Muscle layer of colon (tissue), 2 donors: ENCODE measurements at regions not wholly inside any gene's neighbourhood (a gene's known extent, or its start where the extent isn't known, plus 50 kb on each side); places are given as distances from the start of the nearest gene placed in this dataset.
"Not testable (repeated sequence)": the region's sequence is repeated elsewhere in the genome, so short reads cannot be mapped to it uniquely, and the experiment has no call there.

Source experiments
- H3K27ac ChIP-seq: one replicate; pipeline ENCODE4 v1.7.0; 2013; ENCODE audit warnings: low read depth, mild to moderate bottlenecking, low read length, moderate library complexity
- H3K27me3 ChIP-seq, 2 donors: one replicate each; pipeline ENCODE4 v1.7.0; 2013; ENCODE audit warnings: low read length in 2 of 2, mild to moderate bottlenecking in 2 of 2; ENCODE audit not compliant: insufficient read depth in 2 of 2, control insufficient read depth in 1 of 2
- H3K36me3 ChIP-seq: one replicate; pipeline ENCODE4 v1.7.0; 2013; ENCODE audit warnings: mild to moderate bottlenecking, low read length; ENCODE audit not compliant: insufficient read depth
- H3K4me1 ChIP-seq: one replicate; pipeline ENCODE4 v1.7.0; 2013; ENCODE audit warnings: mild to moderate bottlenecking, low read length; ENCODE audit not compliant: insufficient read depth
- H3K4me3 ChIP-seq, 2 donors: one replicate each; pipeline ENCODE4 v1.7.0; 2013; ENCODE audit warnings: low read length in 2 of 2, low read depth in 1 of 2, mild to moderate bottlenecking in 1 of 2, moderate library complexity in 1 of 2
- H3K9ac ChIP-seq: one replicate; pipeline ENCODE4 v1.7.0; 2013; ENCODE audit warnings: low read length
- H3K9me3 ChIP-seq: one replicate; pipeline ENCODE4 v1.7.0; 2013; ENCODE audit warnings: mild to moderate bottlenecking, low read length
- donor health status: abdominal sarcoma.
- donor health status: Adenocarcinoma of cecum.

GRCh38 chr18:28727189-28727588 is 550.3 kb upstream of the CDH2 start:
- not testable (repeated sequence) for H3K27ac ChIP-seq, H3K4me1 ChIP-seq, H3K4me3 ChIP-seq, H3K9ac ChIP-seq, H3K36me3 ChIP-seq, H3K27me3 ChIP-seq, H3K9me3 ChIP-seq

GRCh38 chr18:28725876-28726275 is 548.9 kb upstream of the CDH2 start:
- Histone ChIP-seq H3K27ac (no peak overlapping the region), H3K36me3 (no peaks in the 10 kb centered on the region), H3K4me3 (no peak overlapping the region), H3K27me3 (no peaks in the 10 kb centered on the region), H3K9ac (no peak overlapping the region), H3K9me3 (no peaks in the 10 kb centered on the region), H3K4me1 (no peaks in the 10 kb centered on the region)

GRCh38 chr18:28723506-28723905 is 546.6 kb upstream of the CDH2 start:
- Histone ChIP-seq H3K9ac (no peak overlapping the region), H3K36me3 (no peaks in the 10 kb centered on the region)

GRCh38 chr18:28718696-28719095 is 541.8 kb upstream of the CDH2 start:
- Histone ChIP-seq H3K27ac (no peak overlapping the region), H3K36me3 (no peaks in the 10 kb centered on the region), H3K9ac (no peak overlapping the region), H3K4me3 (no peak overlapping the region), H3K4me1 (no peaks in the 10 kb centered on the region), H3K9me3 (no peaks in the 10 kb centered on the region), H3K27me3 (no peaks in the 10 kb centered on the region)

More at GRCh38 chr18:28723506-28723905, 546.6 kb upstream of the CDH2 start:
- no peak overlapping the region for H3K4me3 ChIP-seq
- no peak overlapping the region for H3K27ac ChIP-seq
- H3K9me3 ChIP-seq: no peaks in the 10 kb centered on the region
- H3K27me3 ChIP-seq: no peaks in the 10 kb centered on the region
- no peaks in the 10 kb centered on the region for H3K4me1 ChIP-seq

GRCh38 chr18:28716338-28716737 is 539.4 kb upstream of the CDH2 start:
- Histone ChIP-seq H3K27ac (no peak overlapping the region), H3K4me3 (no peak overlapping the region), H3K36me3 (no peaks in the 10 kb centered on the region), H3K4me1 (no peaks in the 10 kb centered on the region), H3K27me3 (no peaks in the 10 kb centered on the region), H3K9me3 (no peaks in the 10 kb centered on the region), H3K9ac (no peak overlapping the region)

GRCh38 chr18:28715206-28715605 is 538.3 kb upstream of the CDH2 start:
- Histone ChIP-seq H3K4me3 (no peak overlapping the region), H3K9me3 (no peaks in the 10 kb centered on the region), H3K9ac (no peak overlapping the region), H3K27ac (no peak overlapping the region), H3K4me1 (no peaks in the 10 kb centered on the region), H3K27me3 (no peaks in the 10 kb centered on the region), H3K36me3 (no peaks in the 10 kb centered on the region)

- H3K4me3 ChIP-seq: no peak overlapping the region
- no peaks in the 10 kb centered on the region for H3K9me3 ChIP-seq
- H3K36me3 ChIP-seq: no peaks in the 10 kb centered on the region
- H3K27me3 ChIP-seq: no peaks in the 10 kb centered on the region
- H3K9ac ChIP-seq: no peak overlapping the region
- no peak overlapping the region for H3K27ac ChIP-seq
- H3K4me1 ChIP-seq: no peaks in the 10 kb centered on the region
Measured at GRCh38 chr18:28714498-28714897, 537.6 kb upstream of the CDH2 start.

GRCh38 chr18:28712796-28713425 is 536.0 kb upstream of the CDH2 start:
- Histone ChIP-seq H3K27ac (no peak overlapping the region), H3K4me3 (no peak overlapping the region), H3K9me3 (no peaks in the 10 kb centered on the region), H3K9ac (no peak overlapping the region), H3K36me3 (no peaks in the 10 kb centered on the region), H3K27me3 (no peaks in the 10 kb centered on the region), H3K4me1 (no peaks in the 10 kb centered on the region)

- H3K9ac ChIP-seq: no peak overlapping the region
- no peaks in the 10 kb centered on the region for H3K4me1 ChIP-seq
- no peaks in the 10 kb centered on the region for H3K27me3 ChIP-seq
- no peak overlapping the region for H3K4me3 ChIP-seq
- no peaks in the 10 kb centered on the region for H3K9me3 ChIP-seq
- no peaks in the 10 kb centered on the region for H3K36me3 ChIP-seq
- no peak overlapping the region for H3K27ac ChIP-seq
Measured at GRCh38 chr18:28712172-28712571, 535.2 kb upstream of the CDH2 start.

- H3K4me3 ChIP-seq: no peak overlapping the region
- H3K4me1 ChIP-seq: no peaks in the 10 kb centered on the region
- no peak overlapping the region for H3K27ac ChIP-seq
- H3K9ac ChIP-seq: no peak overlapping the region
- H3K36me3 ChIP-seq: no peaks in the 10 kb centered on the region
- no peaks in the 10 kb centered on the region for H3K27me3 ChIP-seq
- H3K9me3 ChIP-seq: no peaks in the 10 kb centered on the region
Measured at GRCh38 chr18:28711096-28711495, 534.2 kb upstream of the CDH2 start.

- H3K27me3 ChIP-seq: no peaks in the 10 kb centered on the region
- H3K9me3 ChIP-seq: no peaks in the 10 kb centered on the region
- H3K9ac ChIP-seq: no peak overlapping the region
- no peak overlapping the region for H3K27ac ChIP-seq
- H3K4me1 ChIP-seq: no peaks in the 10 kb centered on the region
- H3K36me3 ChIP-seq: no peaks in the 10 kb centered on the region
- no peak overlapping the region for H3K4me3 ChIP-seq
Measured at GRCh38 chr18:28707006-28707405, 530.1 kb upstream of the CDH2 start.

GRCh38 chr18:28706397-28706796 is 529.5 kb upstream of the CDH2 start:
- Histone ChIP-seq H3K9ac (no peak overlapping the region), H3K27me3 (no peaks in the 10 kb centered on the region), H3K27ac (no peak overlapping the region), H3K36me3 (no peaks in the 10 kb centered on the region), H3K4me3 (no peak overlapping the region), H3K9me3 (no peaks in the 10 kb centered on the region), H3K4me1 (no peaks in the 10 kb centered on the region)
